Calu3 (cell line): ENCODE measurements at regions not wholly inside any gene's neighbourhood (a gene's known extent, or its start where the extent isn't known, plus 50 kb on each side); places are given as distances from the start of the nearest gene placed in this dataset.

ENCODE experiments used
- BruUV-seq: library from RNA; stranded (reverse); fragments of 400-500 nt; replicated peaks from 2 replicates; lab custom pipeline; 2021; lab: Mats Ljungman, UMichigan
- CTCF ChIA-PET: fragments of 300-600 bp; sonication (Branson Sonifier 250); formaldehyde crosslinking; loops from one replicate; lab custom pipeline; 2022; ENCODE audit warnings: antibody characterized with exemption; lab: Charles Lee
- DNase-seq: peaks from one replicate; pipeline ENCODE4 v3.0.0; 2022
- H3K27ac Mint-ChIP-seq: one replicate; pipeline ENCODE4 v1.8.0; 2022; ENCODE audit warnings: mixed read lengths; ENCODE audit not compliant: unreplicated experiment
- H3K27me3 Mint-ChIP-seq: one replicate; pipeline ENCODE4 v1.8.0; 2022; ENCODE audit warnings: mixed read lengths; ENCODE audit not compliant: unreplicated experiment
- H3K36me3 Mint-ChIP-seq: one replicate; pipeline ENCODE4 v1.8.0; 2022; ENCODE audit warnings: mild to moderate bottlenecking, moderate library complexity, mixed read lengths; ENCODE audit not compliant: insufficient read depth, unreplicated experiment
- H3K4me1 Mint-ChIP-seq: one replicate; pipeline ENCODE4 v1.8.0; 2022; ENCODE audit warnings: mild to moderate bottlenecking, low read depth, mixed read lengths; ENCODE audit not compliant: unreplicated experiment
- H3K4me3 Mint-ChIP-seq: one replicate; pipeline ENCODE4 v1.8.0; 2022; ENCODE audit warnings: mild to moderate bottlenecking, low read depth, moderate library complexity, mixed read lengths; ENCODE audit not compliant: unreplicated experiment
- H3K9me3 Mint-ChIP-seq: one replicate; pipeline ENCODE4 v1.8.0; 2022; ENCODE audit warnings: low read depth, mixed read lengths; ENCODE audit not compliant: unreplicated experiment
- CTCF ChIP-seq: fragments of 200-600 bp; IDR thresholded peaks from one replicate; pipeline ENCODE4 v1.8.0; 2022; ENCODE audit warnings: antibody characterized with exemption; ENCODE audit not compliant: unreplicated experiment
- intact Hi-C: fragments of 100-400 bp; cut with micrococcal nuclease; formaldehyde crosslinking; loops from one replicate; pipeline ENCODE4 v1.10.0; 2022; ENCODE audit not compliant: unreplicated experiment

DNA sequence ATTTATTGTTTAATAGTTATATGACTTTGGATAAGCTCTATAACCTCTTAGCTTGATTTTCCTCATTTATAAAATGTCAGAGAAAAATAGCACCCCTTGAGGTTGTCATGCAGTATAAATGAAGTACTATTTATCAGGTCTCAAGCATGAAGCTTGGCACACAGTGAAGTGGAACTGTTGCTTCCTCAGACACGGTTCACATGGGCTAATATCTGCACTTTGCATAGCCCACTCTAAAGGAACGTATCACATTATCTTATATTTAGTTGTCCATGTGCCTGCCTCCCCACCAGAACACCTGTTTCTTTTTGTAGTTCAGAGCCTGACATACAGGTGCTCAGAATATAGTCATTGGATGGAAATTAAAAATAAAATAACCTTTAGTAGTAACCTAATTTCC is 273.7 kb downstream of the SOX2 start:
- CTCF ChIA-PET: no interaction called here
- Mint-ChIP-seq H3K36me3 (no peaks in the 10 kb centered on the region), H3K4me1 (no peaks in the 10 kb centered on the region), H3K27me3 (no peaks in the 10 kb centered on the region), H3K27ac (no peak overlapping the region), H3K9me3 (peaks cover 9% of the 10 kb centered on the region), H3K4me3 (no peak overlapping the region)
- BruUV-seq: no TSS peak
- no peak for DNase-seq
- intact Hi-C loops: no loop called here
- TF ChIP-seq CTCF: no peak

DNA sequence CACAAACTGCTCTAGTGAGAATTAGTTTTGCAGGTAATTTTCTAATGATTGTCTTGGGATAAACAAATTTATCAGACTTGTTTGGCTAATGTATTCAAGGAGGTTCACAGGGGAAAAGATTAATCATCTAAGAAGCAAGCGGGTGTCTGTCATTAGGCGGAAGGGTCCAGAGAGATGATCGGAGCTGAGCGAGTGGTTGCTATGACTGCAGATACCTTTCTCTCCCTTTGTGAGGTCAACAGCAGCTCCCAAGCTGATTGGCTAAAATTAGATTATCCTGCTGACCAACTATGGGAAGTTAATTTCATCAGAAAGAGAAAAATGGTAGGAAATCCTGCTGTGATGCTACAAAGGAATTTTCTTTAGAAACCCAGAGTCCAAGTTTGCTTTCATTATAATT is 276.0 kb downstream of the SOX2 start:
- no peak for DNase-seq
- Mint-ChIP-seq H3K9me3 (peaks cover 3% of the 10 kb centered on the region), H3K4me3 (no peak overlapping the region), H3K27me3 (no peaks in the 10 kb centered on the region), H3K36me3 (no peaks in the 10 kb centered on the region), H3K4me1 (no peaks in the 10 kb centered on the region), H3K27ac (no peak overlapping the region)
- CTCF ChIA-PET: no interaction called here
- intact Hi-C loops: no loop called here
- TF ChIP-seq CTCF: no peak
- no TSS peak for BruUV-seq

DNA sequence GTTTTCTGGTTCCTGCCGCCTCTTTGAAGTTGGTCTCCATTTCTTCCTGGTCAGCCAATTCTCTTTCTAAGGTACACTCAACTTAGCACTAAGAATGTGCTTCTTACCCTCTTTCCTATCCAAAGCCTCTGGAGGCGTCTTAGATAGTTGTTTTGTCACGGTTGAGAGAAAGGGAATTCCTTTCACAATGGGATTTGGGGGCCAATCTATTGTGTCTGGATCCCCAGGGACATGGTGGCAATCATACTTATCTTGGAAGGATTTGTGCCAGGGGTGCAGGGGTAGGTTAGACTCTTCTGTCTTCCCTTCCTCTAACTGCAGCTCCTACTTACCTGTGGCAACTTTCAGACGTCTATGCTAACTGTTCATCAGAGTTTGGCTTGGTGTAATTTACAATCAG is 287.1 kb downstream of the SOX2 start:
- no peaks in the 10 kb centered on the region for H3K9me3 Mint-ChIP-seq
- no peaks in the 10 kb centered on the region for H3K4me1 Mint-ChIP-seq
- DNase-seq: no peak
- no peak for TF ChIP-seq CTCF
- BruUV-seq: no TSS peak
- no peaks in the 10 kb centered on the region for H3K36me3 Mint-ChIP-seq
- CTCF ChIA-PET: no interaction called here
- no peak overlapping the region for H3K4me3 Mint-ChIP-seq
- no peak overlapping the region for H3K27ac Mint-ChIP-seq
- intact Hi-C loops: no loop called here
- H3K27me3 Mint-ChIP-seq: no peaks in the 10 kb centered on the region

GRCh38 chr3:181999314-181999713 is 287.6 kb downstream of the SOX2 start:
- Mint-ChIP-seq H3K27ac (no peak overlapping the region), H3K4me3 (no peak overlapping the region), H3K27me3 (no peaks in the 10 kb centered on the region), H3K4me1 (no peaks in the 10 kb centered on the region), H3K36me3 (no peaks in the 10 kb centered on the region), H3K9me3 (no peaks in the 10 kb centered on the region)
- BruUV-seq: no TSS peak
- CTCF ChIA-PET: no interaction called here
- intact Hi-C loops: no loop called here
- no peak for TF ChIP-seq CTCF
- no peak for DNase-seq
